GM12864 (cell line): ENCODE measurements at regions not wholly inside any gene's neighbourhood (a gene's known extent, or its start where the extent isn't known, plus 50 kb on each side); places are given as distances from the start of the nearest gene placed in this dataset.

Experiments used
- DNase-seq: peaks from one replicate; pipeline ENCODE4 v3.0.0-alpha.2; 2011; ENCODE audit warnings: low read depth
- H3K4me3 ChIP-seq: 2 replicates; pipeline ENCODE4 v1.5.1; 2011; ENCODE audit warnings: mild to moderate bottlenecking, low read depth, low read length, control low read depth
- TF ChIP-seq, protein P1 (sequence below): IDR thresholded peaks from 2 replicates; pipeline ENCODE4 v1.5.1; 2011; ENCODE audit warnings: low read depth, mild to moderate bottlenecking, moderate library complexity, low read length, control low read depth, inconsistent platforms; ENCODE audit errors: missing control alignments

DNA sequence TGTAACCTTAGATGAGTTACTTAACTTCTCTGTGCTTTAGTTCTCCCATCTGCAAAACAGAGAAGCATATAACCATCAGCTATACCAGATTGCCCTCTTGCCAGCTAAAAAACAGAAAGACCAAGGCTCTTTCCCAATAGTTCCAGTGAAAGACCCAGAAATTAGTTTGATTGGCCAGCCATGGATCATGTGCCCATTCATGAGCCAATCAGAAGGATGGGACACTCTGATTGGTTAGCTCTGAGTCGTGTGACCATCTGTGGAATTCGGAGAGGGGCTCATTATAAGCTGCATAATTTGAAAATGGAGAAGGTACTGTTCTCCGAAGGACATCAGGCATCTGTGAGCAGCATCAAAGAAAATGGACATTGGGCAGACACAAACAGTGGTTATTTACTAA lies 155.2 kb downstream of the ABCC12 start:
- DNase-seq = no peak
- TF ChIP-seq, protein P1, sequence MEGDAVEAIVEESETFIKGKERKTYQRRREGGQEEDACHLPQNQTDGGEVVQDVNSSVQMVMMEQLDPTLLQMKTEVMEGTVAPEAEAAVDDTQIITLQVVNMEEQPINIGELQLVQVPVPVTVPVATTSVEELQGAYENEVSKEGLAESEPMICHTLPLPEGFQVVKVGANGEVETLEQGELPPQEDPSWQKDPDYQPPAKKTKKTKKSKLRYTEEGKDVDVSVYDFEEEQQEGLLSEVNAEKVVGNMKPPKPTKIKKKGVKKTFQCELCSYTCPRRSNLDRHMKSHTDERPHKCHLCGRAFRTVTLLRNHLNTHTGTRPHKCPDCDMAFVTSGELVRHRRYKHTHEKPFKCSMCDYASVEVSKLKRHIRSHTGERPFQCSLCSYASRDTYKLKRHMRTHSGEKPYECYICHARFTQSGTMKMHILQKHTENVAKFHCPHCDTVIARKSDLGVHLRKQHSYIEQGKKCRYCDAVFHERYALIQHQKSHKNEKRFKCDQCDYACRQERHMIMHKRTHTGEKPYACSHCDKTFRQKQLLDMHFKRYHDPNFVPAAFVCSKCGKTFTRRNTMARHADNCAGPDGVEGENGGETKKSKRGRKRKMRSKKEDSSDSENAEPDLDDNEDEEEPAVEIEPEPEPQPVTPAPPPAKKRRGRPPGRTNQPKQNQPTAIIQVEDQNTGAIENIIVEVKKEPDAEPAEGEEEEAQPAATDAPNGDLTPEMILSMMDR = no peak

DNA sequence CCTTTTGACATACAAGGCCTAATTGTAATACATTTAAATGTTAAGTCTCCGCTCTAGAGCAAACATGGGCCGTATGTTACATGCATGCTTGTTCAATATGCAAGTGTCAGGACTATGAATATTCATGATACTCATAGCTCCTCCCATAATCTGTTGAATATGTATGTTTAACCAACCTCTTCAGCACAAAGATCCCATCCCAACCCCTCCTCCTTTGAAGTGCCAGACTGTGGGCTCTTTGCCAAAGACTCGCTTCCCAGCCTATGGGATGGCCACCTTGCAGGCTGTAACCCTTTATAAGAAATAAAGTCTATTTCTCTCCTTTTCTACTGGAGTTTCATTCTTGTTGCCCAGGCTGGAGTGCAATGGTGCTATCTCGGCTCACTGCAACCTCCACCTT lies 156.2 kb downstream of the ABCC12 start:
- TF ChIP-seq, protein P1 = no peak
- no peak overlapping the region for H3K4me3 ChIP-seq
- no peak for DNase-seq

More for the DNA sequence above, 155.2 kb downstream of the ABCC12 start:
- H3K4me3 ChIP-seq = no peak overlapping the region

DNA sequence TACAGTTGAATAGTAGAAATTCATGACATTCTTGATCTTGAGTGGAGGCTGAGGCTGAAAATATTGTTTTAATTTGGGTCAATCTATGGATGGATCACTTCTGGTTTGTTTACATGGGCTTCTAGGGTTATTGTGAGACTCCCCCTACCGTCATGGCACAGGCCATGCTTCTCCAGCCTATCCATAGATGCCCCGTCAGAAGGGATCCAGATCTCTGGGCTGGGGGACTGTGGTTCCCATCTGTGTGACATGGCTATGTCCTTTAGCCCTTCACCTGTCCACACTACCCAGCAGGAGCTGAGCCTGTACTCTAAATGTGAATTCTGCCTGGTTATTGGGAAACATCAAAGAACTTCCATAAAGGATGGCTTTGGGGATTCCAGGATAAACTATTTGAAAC lies 160.4 kb downstream of the ABCC12 start:
- no peak overlapping the region for H3K4me3 ChIP-seq
- TF ChIP-seq, protein P1 = peak; percentile 9
- DNase-seq = no peak

DNA sequence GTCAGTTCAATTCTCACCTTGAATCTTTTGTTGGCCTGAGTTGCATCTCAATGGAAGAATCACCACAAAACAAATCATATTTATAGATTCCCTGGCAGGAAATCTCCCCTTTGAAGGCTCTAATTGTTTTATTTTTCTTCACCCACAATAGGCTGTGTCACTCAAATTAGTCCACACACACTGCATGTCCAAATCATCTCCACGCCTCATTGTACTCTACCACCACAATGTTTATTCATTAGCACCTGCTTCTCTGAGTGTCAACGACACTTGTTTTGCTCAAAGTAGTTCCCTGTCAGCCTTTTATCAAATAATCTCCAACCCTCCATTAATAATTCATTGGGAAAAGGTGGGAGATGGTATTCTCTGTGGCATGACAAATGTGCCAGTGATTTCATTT lies 164.3 kb downstream of the ABCC12 start:
- no peak for DNase-seq
- H3K4me3 ChIP-seq = no peak overlapping the region
- TF ChIP-seq, protein P1 = no peak

DNA sequence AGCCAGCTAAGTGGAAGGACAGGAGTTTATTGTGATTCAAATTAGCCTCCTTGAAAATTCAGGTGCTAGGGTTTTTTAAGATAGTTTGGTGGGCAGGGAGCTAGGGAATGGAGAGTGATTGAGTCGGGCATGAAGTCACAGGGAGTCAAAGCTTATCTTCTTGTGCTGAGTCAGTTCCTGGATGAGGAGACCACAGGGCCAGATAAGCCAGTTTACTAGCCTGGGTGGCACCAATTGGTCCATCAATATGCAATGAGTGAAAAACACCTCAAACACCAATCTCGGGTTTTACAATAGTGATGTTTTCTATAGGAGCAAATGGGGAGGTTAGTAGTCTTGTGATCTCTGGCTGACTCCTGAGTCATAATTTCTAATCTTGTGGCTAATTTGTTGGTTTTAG lies 165.1 kb downstream of the ABCC12 start:
- no peak overlapping the region for H3K4me3 ChIP-seq
- TF ChIP-seq, protein P1 = no peak
- no peak for DNase-seq

DNA sequence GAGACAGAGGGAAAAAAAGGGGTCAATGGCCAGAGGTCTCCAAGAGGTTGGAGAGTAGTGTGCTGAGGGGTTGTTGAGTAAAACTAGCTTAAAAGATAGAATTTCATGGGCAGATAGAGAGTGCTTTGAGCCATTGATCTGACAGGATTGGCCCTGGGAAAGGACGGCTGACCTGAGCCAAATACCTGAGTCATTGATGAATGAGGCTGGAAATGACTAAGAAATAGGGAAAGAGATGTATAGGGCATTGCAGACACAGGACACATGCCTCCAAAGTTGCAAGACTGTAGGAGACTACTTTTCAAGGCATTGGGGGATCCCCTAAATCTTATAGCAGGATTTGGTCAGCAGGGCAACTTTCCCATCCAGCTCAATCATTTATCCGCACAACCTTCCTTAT lies 168.7 kb downstream of the ABCC12 start:
- H3K4me3 ChIP-seq = no peak overlapping the region
- no peak for DNase-seq
- TF ChIP-seq, protein P1 = no peak

DNA sequence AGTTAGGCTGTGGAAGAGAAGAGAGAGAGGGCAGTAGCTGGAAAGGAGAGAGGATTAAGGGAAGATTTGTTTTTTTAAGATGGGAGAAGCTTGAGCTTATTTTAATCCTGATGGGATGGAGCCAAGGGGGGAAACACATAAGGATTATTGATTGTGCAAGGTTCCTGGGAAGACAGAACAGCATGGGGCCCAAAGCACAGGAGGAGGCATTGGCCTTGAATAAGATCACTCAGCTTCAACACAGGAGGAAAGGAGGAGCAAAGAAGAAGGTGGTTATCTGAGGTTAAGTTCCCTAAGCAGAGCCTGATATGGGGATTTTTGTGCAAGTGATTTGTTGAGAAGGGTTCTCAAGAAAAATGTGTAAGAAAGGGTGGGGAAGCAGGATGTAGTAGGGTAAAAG lies 169.8 kb downstream of the ABCC12 start:
- no peak overlapping the region for H3K4me3 ChIP-seq
- TF ChIP-seq, protein P1 = no peak
- DNase-seq = no peak
